Loucy (cell line): ENCODE measurements at regions not wholly inside any gene's neighbourhood (a gene's known extent, or its start where the extent isn't known, plus 50 kb on each side); places are given as distances from the start of the nearest gene placed in this dataset.

ENCODE experiments used
- H2AFZ ChIP-seq: fragments of 200-600 bp; sonication (generic); 2 replicates; pipeline ENCODE4 v1.6.0; 2016; ENCODE audit warnings: antibody characterized with exemption, mild to moderate bottlenecking, low read length, moderate library complexity
- H3F3A ChIP-seq: fragments of 200-600 bp; 2 replicates; pipeline ENCODE4 v1.6.0; 2016; ENCODE audit warnings: antibody characterized with exemption, low read depth, mild to moderate bottlenecking
- H3K27me3 ChIP-seq: fragments of 200-600 bp; sonication (generic); 2 replicates; pipeline ENCODE4 v1.6.1; 2014; ENCODE audit warnings: low read length, mild to moderate bottlenecking; ENCODE audit not compliant: insufficient read depth, poor library complexity, severe bottlenecking
- H3K36me3 ChIP-seq: fragments of 200-600 bp; sonication (generic); 2 replicates; pipeline ENCODE4 v1.6.1; 2016; ENCODE audit warnings: low read length; ENCODE audit not compliant: insufficient read depth
- H3K4me1 ChIP-seq: fragments of 200-600 bp; sonication (generic); 2 replicates; pipeline ENCODE4 v1.5.1; 2014; ENCODE audit warnings: low read length, mild to moderate bottlenecking; ENCODE audit not compliant: insufficient read depth, poor library complexity, severe bottlenecking
- H3K4me2 ChIP-seq: fragments of 200-600 bp; sonication (generic); 2 replicates; pipeline ENCODE4 v1.6.0; 2014; ENCODE audit warnings: antibody characterized with exemption, low read length, low read depth, mild to moderate bottlenecking; ENCODE audit not compliant: poor library complexity, severe bottlenecking
- H3K4me3 ChIP-seq: fragments of 200-600 bp; sonication (generic); 2 replicates; pipeline ENCODE4 v1.5.1; 2014; ENCODE audit warnings: low read length, mild to moderate bottlenecking, mixed read lengths; ENCODE audit not compliant: poor library complexity, severe bottlenecking
- H3K79me2 ChIP-seq: fragments of 200-600 bp; sonication (generic); 2 replicates; pipeline ENCODE4 v1.6.1; 2014; ENCODE audit warnings: low read length; ENCODE audit not compliant: insufficient read depth
- H3K9ac ChIP-seq: fragments of 200-600 bp; sonication (generic); 2 replicates; pipeline ENCODE4 v1.6.0; 2014; ENCODE audit warnings: mild to moderate bottlenecking, low read depth, low read length, moderate library complexity; ENCODE audit not compliant: poor library complexity, severe bottlenecking
- H3K9me2 ChIP-seq: fragments of 200-600 bp; sonication (generic); replicated peaks from 2 replicates; pipeline ENCODE4 v1.6.1; 2016; ENCODE audit warnings: low read depth, low read length, mixed read lengths
- H3K9me3 ChIP-seq: fragments of 200-600 bp; sonication (generic); 2 replicates; pipeline ENCODE4 v1.6.1; 2014; ENCODE audit warnings: mild to moderate bottlenecking, antibody characterized with exemption, low read length, low read depth; ENCODE audit not compliant: insufficient read depth
- H4K20me1 ChIP-seq: fragments of 200-600 bp; sonication (generic); 2 replicates; pipeline ENCODE4 v1.6.0; 2014; ENCODE audit warnings: antibody characterized with exemption, low read length, mild to moderate bottlenecking; ENCODE audit not compliant: insufficient read depth, poor library complexity, severe bottlenecking
- EZH2phosphoT487 ChIP-seq: fragments of 200-600 bp; IDR thresholded peaks from 2 replicates; pipeline ENCODE4 v1.6.1; 2018; ENCODE audit warnings: antibody characterized with exemption, mild to moderate bottlenecking, moderate library complexity, borderline replicate concordance
- TF ChIP-seq, protein P1 (sequence below): fragments of 200-600 bp; sonication (generic); conservative IDR thresholded peaks from 2 replicates; pipeline ENCODE4 v1.5.1; 2014; ENCODE audit warnings: mild to moderate bottlenecking, antibody characterized with exemption, low read length

DNA sequence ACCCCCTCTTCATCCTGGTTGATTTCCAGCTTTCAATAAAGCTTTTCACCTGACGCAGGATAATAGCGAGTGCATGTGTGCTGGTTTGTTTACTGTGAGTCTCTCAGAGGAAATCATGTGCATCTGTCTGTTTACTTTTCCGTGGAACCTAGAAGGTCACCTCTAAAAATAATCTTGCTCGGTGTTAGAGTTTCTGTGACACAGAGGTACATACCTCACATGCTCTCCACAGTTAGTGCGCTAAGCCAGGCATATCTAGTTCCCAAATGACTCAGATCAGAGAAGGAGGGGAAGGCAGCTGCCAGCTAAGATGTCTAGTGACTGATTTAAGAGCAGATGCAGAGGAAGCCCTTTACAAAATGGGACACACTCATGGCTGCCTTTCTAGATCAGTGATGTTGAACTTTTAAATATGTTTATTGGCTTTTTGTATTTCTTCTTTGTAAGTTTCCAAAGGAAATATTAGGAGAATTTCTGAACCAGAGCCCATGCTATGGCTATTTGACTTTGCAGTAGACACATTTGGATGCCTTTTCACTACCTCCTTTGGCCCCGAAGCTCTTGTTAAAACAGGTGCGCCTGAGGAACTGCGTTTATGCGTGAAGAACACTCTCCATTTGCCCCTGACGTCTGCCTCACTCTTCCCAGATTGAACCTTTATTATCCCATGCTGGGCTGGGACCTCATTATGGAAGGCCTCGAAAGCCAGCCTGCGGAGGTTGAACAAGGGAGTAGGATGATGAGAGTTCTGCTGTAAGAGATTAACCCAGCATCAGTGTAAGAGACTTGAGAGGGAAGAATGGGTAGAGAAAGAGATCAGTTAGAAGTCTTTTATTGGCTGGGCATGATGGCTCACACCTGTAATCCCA lies 145.6 kb downstream of the FAM161A start:
- Histone ChIP-seq H3K4me2 (no peak overlapping the region), H3K36me3 (no peaks in the 10 kb centered on the region), H3K4me1 (no peaks in the 10 kb centered on the region), H3K4me3 (no peak overlapping the region), H3K9me3 (no peaks in the 10 kb centered on the region), H3K79me2 (no peaks in the 10 kb centered on the region), H3K9ac (no peak overlapping the region), H3K27me3 (no peaks in the 10 kb centered on the region), H4K20me1 (no peaks in the 10 kb centered on the region), H2AFZ (no peak overlapping the region), H3F3A (no peaks in the 10 kb centered on the region), H3K9me2 (no peaks in the 10 kb centered on the region)
- TF ChIP-seq, protein P1, sequence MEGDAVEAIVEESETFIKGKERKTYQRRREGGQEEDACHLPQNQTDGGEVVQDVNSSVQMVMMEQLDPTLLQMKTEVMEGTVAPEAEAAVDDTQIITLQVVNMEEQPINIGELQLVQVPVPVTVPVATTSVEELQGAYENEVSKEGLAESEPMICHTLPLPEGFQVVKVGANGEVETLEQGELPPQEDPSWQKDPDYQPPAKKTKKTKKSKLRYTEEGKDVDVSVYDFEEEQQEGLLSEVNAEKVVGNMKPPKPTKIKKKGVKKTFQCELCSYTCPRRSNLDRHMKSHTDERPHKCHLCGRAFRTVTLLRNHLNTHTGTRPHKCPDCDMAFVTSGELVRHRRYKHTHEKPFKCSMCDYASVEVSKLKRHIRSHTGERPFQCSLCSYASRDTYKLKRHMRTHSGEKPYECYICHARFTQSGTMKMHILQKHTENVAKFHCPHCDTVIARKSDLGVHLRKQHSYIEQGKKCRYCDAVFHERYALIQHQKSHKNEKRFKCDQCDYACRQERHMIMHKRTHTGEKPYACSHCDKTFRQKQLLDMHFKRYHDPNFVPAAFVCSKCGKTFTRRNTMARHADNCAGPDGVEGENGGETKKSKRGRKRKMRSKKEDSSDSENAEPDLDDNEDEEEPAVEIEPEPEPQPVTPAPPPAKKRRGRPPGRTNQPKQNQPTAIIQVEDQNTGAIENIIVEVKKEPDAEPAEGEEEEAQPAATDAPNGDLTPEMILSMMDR = no peak
- TF ChIP-seq EZH2phosphoT487 = no peak

DNA sequence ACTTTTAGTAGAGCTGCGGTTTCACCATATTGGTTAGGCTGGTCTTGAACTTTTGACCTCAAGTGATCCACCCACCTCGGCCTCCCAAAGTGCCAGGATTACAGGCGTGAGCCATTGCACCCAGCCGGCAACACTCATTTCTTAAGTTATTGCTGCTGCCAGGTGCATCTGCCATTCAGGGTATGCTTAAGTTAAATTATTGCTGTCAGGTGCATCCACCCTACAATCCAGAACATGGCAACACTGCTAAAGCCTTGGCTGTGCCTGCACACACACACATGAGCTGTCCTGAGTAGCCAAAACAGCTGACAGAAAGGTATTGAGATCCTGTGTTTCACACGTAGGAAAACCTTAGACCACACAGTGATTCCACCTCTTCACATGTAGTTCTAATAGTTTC lies 148.2 kb downstream of the FAM161A start:
- no peak for TF ChIP-seq EZH2phosphoT487
- TF ChIP-seq, protein P1 = no peak
- Histone ChIP-seq H3K9ac (no peak overlapping the region), H3F3A (no peaks in the 10 kb centered on the region), H3K4me2 (no peak overlapping the region), H3K9me2 (no peaks in the 10 kb centered on the region), H3K9me3 (no peaks in the 10 kb centered on the region), H3K4me3 (no peak overlapping the region), H3K27me3 (no peaks in the 10 kb centered on the region), H4K20me1 (no peaks in the 10 kb centered on the region), H2AFZ (no peak overlapping the region), H3K36me3 (no peaks in the 10 kb centered on the region), H3K79me2 (no peaks in the 10 kb centered on the region), H3K4me1 (no peaks in the 10 kb centered on the region)

DNA sequence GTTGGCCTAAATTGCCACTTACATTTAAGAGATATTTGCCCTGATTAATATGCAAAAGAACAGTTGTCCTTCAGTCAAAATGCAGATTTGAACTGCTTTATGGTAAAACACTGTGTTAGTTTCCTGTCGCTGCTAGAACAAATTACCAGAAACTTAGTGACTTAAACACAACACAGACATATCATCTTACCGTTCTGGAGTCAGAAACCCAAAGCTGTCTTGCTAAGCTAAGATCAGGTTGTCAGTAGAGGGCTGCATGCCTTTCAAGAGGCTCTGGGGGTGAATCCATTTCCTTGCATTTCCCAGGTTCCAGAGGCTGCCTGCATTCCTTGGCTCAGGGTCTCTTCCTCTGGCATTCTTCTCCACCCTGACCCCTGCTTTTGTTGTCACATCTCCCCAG lies 149.5 kb downstream of the FAM161A start:
- no peaks in the 10 kb centered on the region for H3K36me3 ChIP-seq
- no peaks in the 10 kb centered on the region for H3K9me3 ChIP-seq
- no peaks in the 10 kb centered on the region for H3F3A ChIP-seq
- no peaks in the 10 kb centered on the region for H3K27me3 ChIP-seq
- H3K4me2 ChIP-seq = no peak overlapping the region
- no peaks in the 10 kb centered on the region for H3K9me2 ChIP-seq
- no peak for TF ChIP-seq EZH2phosphoT487
- TF ChIP-seq, protein P1 = no peak
- H3K79me2 ChIP-seq = no peaks in the 10 kb centered on the region
- no peak overlapping the region for H3K4me3 ChIP-seq
- H3K4me1 ChIP-seq = no peaks in the 10 kb centered on the region
- no peak overlapping the region for H3K9ac ChIP-seq
- no peaks in the 10 kb centered on the region for H4K20me1 ChIP-seq
- H2AFZ ChIP-seq = peak overlapping the region; percentile 52
